Testis (tissue), 2 donors: ENCODE measurements at regions not wholly inside any gene's neighbourhood (a gene's known extent, or its start where the extent isn't known, plus 50 kb on each side); places are given as distances from the start of the nearest gene placed in this dataset.

ENCODE experiments used
- DNase-seq: peaks from one replicate; pipeline ENCODE4 v3.0.0-alpha.2; 2019
- H3K27ac ChIP-seq, 2 donors: fragments of 200-600 bp; sonication (generic); one replicate each; pipeline ENCODE4 v1.5.1; 2019
- H3K27me3 ChIP-seq: fragments of 200-600 bp; sonication (generic); one replicate; pipeline ENCODE4 v1.5.1; 2019
- H3K36me3 ChIP-seq: fragments of 200-600 bp; sonication (generic); one replicate; pipeline ENCODE4 v1.5.1; 2017; ENCODE audit warnings: low read depth; ENCODE audit errors: missing control alignments
- H3K4me1 ChIP-seq: fragments of 200-600 bp; sonication (generic); one replicate; pipeline ENCODE4 v1.5.1; 2019
- H3K4me3 ChIP-seq, 2 donors: fragments of 200-600 bp; sonication (generic); one replicate each; pipeline ENCODE4 v1.5.1; 2017 to 2019
- H3K9me3 ChIP-seq: fragments of 200-600 bp; sonication (generic); one replicate; pipeline ENCODE4 v1.5.1; 2017
- POLR2A ChIP-seq: fragments of 450-650 bp; IDR thresholded peaks from one replicate; pipeline ENCODE4 v1.6.1; 2017; ENCODE audit warnings: antibody characterized with exemption, mild to moderate bottlenecking, moderate library complexity
- WGBS, 2 donors: methylation state at CpG; one replicate each; pipeline ENCODE4 v1.1.5; 2018; 5-methylcytosine and 5-hydroxymethylcytosine counted together
- intact Hi-C: fragments of 100-400 bp; cut with DNase I; formaldehyde crosslinking; loops from one replicate; pipeline ENCODE4 v1.15.1; 2023; ENCODE audit warnings: low total_unique reads
- TF ChIP-seq, protein P1 (sequence below), 3 experiments: fragments of 450-650 bp in 2 of 3; fragments of 200-600 bp in 1 of 3; sonication (generic) in 1 of 3; IDR thresholded peaks; one replicate each; pipeline ENCODE4 v1.5.1; 2016 to 2019; ENCODE audit warnings: antibody characterized with exemption in 3 of 3, mild to moderate bottlenecking in 2 of 3, moderate library complexity in 1 of 3

DNA sequence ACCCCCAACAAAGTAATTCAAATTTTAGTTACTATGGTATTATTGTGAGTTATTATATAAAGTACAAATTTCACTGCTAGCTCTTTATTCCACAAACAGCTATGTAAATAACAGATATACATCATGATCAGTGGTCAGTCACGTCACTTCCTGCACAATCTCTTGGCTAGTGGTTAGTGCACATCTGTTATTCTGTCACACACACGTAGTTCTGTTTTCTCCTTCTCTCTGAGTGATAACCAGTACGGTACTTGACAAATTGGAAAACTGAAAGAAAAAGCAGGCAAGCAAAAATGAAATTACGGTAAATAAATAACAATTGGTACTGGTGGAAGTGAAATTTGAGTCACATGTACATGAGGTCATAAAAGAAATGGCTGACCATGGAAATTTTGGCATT, 728.7 kb downstream of the CCDC85A start:
- TF ChIP-seq, protein P1, sequence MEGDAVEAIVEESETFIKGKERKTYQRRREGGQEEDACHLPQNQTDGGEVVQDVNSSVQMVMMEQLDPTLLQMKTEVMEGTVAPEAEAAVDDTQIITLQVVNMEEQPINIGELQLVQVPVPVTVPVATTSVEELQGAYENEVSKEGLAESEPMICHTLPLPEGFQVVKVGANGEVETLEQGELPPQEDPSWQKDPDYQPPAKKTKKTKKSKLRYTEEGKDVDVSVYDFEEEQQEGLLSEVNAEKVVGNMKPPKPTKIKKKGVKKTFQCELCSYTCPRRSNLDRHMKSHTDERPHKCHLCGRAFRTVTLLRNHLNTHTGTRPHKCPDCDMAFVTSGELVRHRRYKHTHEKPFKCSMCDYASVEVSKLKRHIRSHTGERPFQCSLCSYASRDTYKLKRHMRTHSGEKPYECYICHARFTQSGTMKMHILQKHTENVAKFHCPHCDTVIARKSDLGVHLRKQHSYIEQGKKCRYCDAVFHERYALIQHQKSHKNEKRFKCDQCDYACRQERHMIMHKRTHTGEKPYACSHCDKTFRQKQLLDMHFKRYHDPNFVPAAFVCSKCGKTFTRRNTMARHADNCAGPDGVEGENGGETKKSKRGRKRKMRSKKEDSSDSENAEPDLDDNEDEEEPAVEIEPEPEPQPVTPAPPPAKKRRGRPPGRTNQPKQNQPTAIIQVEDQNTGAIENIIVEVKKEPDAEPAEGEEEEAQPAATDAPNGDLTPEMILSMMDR (IDR thresholded peaks at IDR 0.05): no peak
- no peak for TF ChIP-seq POLR2A
- Histone ChIP-seq H3K27ac (no peak overlapping the region), H3K4me1 (no peaks in the 10 kb centered on the region), H3K9me3 (no peaks in the 10 kb centered on the region), H3K36me3 (no peaks in the 10 kb centered on the region), H3K27me3 (no peaks in the 10 kb centered on the region), H3K4me3 (no peak overlapping the region)
- intact Hi-C loops: no loop called here
- no peak for DNase-seq
- WGBS, 2 donors: 67 to 69% methylated on average over 4 of the region's 4 CpGs

- no peak overlapping the region for H3K4me3 ChIP-seq
- no peak overlapping the region for H3K27ac ChIP-seq
- no peaks in the 10 kb centered on the region for H3K36me3 ChIP-seq
- no peaks in the 10 kb centered on the region for H3K4me1 ChIP-seq
- no peaks in the 10 kb centered on the region for H3K9me3 ChIP-seq
- H3K27me3 ChIP-seq: no peaks in the 10 kb centered on the region
- no peak for TF ChIP-seq POLR2A
- intact Hi-C loops: no loop called here
- DNase-seq: no peak
Measured at GRCh38 chr2:56918790-56919189, 735.0 kb downstream of the CCDC85A start.

DNA sequence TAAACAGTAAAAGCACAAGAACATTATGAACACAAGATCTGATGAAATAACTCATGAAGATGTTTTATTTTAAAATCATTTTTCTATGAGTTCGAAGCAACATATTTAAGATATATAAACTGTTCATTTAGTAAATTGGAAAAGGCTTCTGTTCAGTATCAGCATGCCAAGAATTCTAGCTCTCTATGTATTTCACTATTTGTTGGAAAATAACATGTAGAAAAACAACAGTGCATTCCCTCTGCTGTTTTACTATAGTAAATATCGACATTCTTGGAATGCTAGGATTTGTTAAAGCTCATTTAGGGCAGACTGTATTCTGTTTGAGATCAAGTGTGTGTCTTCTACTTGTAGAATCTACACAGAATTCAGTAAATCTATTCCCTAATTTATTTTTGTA, 750.2 kb downstream of the CCDC85A start:
- intact Hi-C loops: no loop called here

GRCh38 chr2:56934866-56935265, 751.1 kb downstream of the CCDC85A start:
- intact Hi-C loops: no loop called here
- TF ChIP-seq, protein P1 (IDR thresholded peaks at IDR 0.05): no peak
- no peak for TF ChIP-seq POLR2A
- Histone ChIP-seq H3K36me3 (no peaks in the 10 kb centered on the region), H3K4me1 (no peaks in the 10 kb centered on the region), H3K9me3 (no peaks in the 10 kb centered on the region), H3K4me3 (no peak overlapping the region), H3K27me3 (no peaks in the 10 kb centered on the region), H3K27ac (no peak overlapping the region)
- DNase-seq: no peak
- whole genome bisulfite sequencing, 2 donors: 68 to 83% methylated on average over 1 of the region's 1 CpG

More for the DNA sequence above, 750.2 kb downstream of the CCDC85A start:
- no peak for DNase-seq
- Histone ChIP-seq H3K4me1 (no peaks in the 10 kb centered on the region), H3K36me3 (no peaks in the 10 kb centered on the region), H3K9me3 (no peaks in the 10 kb centered on the region), H3K27me3 (no peaks in the 10 kb centered on the region), H3K27ac (no peak overlapping the region), H3K4me3 (no peak overlapping the region)
- 79 to 80% methylated on average over 2 of the region's 2 CpGs for WGBS, 2 donors
- TF ChIP-seq, protein P1 (IDR thresholded peaks at IDR 0.05): no peak
- TF ChIP-seq POLR2A: no peak

- no peak for DNase-seq
- H3K27me3 ChIP-seq: no peaks in the 10 kb centered on the region
- H3K36me3 ChIP-seq: no peaks in the 10 kb centered on the region
- H3K9me3 ChIP-seq: no peaks in the 10 kb centered on the region
- TF ChIP-seq POLR2A: no peak
- TF ChIP-seq, protein P1 (IDR thresholded peaks at IDR 0.05): no peak
- intact Hi-C loops: no loop called here
- H3K4me1 ChIP-seq: no peaks in the 10 kb centered on the region
- H3K27ac ChIP-seq: no peak overlapping the region
- H3K4me3 ChIP-seq: no peak overlapping the region
Measured at GRCh38 chr2:56940054-56940453, 756.3 kb downstream of the CCDC85A start.
